ENCODE measurements at regions not wholly inside any gene's neighbourhood (a gene's known extent, or its start where the extent isn't known, plus 50 kb on each side); places are given as distances from the start of the nearest gene placed in this dataset.

DNA sequence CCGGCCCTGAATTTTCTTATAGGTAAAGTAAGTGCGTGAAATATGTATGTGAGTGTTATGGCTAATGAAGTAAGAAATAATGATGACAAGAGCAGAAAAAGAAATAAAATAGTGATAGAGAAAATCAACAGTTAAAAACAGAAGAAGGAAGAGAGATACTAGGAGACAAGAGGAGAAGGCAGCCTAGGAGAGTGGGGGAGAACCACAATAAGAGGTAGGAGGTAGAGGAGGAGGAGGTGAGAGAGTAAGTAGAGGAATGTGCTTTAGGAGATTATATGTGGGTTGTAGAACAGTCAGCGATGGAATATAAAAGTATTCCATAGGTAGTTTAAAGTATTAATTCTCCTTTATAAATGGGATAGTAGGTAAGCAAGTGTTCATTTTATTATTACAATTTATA lies 861.5 kb upstream of the B3GALT2 start:
- no peak for TF ChIP-seq CTCF (IDR thresholded peaks at IDR 0.05)
- TF ChIP-seq POLR2AphosphoS2 (conservative IDR thresholded peaks at IDR 0.05; ENCODE audit: low read length), result no peak
- TF ChIP-seq JUN (IDR thresholded peaks at IDR 0.05), result no peak
- no peak for TF ChIP-seq CHD2 (IDR thresholded peaks at IDR 0.05; ENCODE audit: low read length, partially characterized antibody)
- TF ChIP-seq MAFK (IDR thresholded peaks at IDR 0.05; ENCODE audit: partially characterized antibody), result no peak
- no peak for TF ChIP-seq REST (IDR thresholded peaks at IDR 0.05)

All from A549 (cell line).